Fibroblast of the aortic adventitia (primary cell): ENCODE measurements at regions not wholly inside any gene's neighbourhood (a gene's known extent, or its start where the extent isn't known, plus 50 kb on each side); places are given as distances from the start of the nearest gene placed in this dataset.

Experiments used
- DNase-seq: peaks from one replicate; pipeline ENCODE4 v3.0.0-alpha.2; 2010; ENCODE audit warnings: low read depth
- H3K4me3 ChIP-seq: 2 replicates; pipeline ENCODE4 v1.5.1; 2011; ENCODE audit warnings: low read depth, mild to moderate bottlenecking, control low read depth, low read length, moderate library complexity
- CTCF ChIP-seq: IDR thresholded peaks from 2 replicates; pipeline ENCODE4 v1.5.1; 2011; ENCODE audit warnings: mild to moderate bottlenecking, low read length, control low read depth, inconsistent platforms; ENCODE audit not compliant: insufficient read depth

GRCh38 chr2:13195270-13195669, 478.5 kb downstream of the TRIB2 start:
- H3K4me3 ChIP-seq: no peak overlapping the region
- TF ChIP-seq CTCF: no peak
- no peak for DNase-seq

- H3K4me3 ChIP-seq: no peak overlapping the region
- no peak for DNase-seq
- no peak for TF ChIP-seq CTCF
Observed at GRCh38 chr2:13197248-13197647, 480.5 kb downstream of the TRIB2 start.

- no peak for DNase-seq
- no peak overlapping the region for H3K4me3 ChIP-seq
- TF ChIP-seq CTCF: no peak
Observed at GRCh38 chr2:13201924-13202323, 485.2 kb downstream of the TRIB2 start.

GRCh38 chr2:13212115-13212514, 495.4 kb downstream of the TRIB2 start:
- H3K4me3 ChIP-seq: no peak overlapping the region
- TF ChIP-seq CTCF: no peak
- no peak for DNase-seq

- no peak overlapping the region for H3K4me3 ChIP-seq
- no peak for DNase-seq
- TF ChIP-seq CTCF: no peak
Observed at GRCh38 chr2:13218205-13218604, 501.5 kb downstream of the TRIB2 start.

- H3K4me3 ChIP-seq: no peak overlapping the region
- DNase-seq: no peak
- TF ChIP-seq CTCF: no peak
Observed at GRCh38 chr2:13227578-13227977, 510.8 kb downstream of the TRIB2 start.

GRCh38 chr2:13230221-13230620, 513.5 kb downstream of the TRIB2 start:
- TF ChIP-seq CTCF: no peak
- no peak overlapping the region for H3K4me3 ChIP-seq
- no peak for DNase-seq
